AG09319 (cell line): ENCODE measurements at regions not wholly inside any gene's neighbourhood (a gene's known extent, or its start where the extent isn't known, plus 50 kb on each side); places are given as distances from the start of the nearest gene placed in this dataset.

ENCODE experiments used
- DNase-seq: peaks from one replicate; pipeline ENCODE4 v3.0.0-alpha.2; 2010; ENCODE audit warnings: low read depth; ENCODE audit errors: extremely low read depth
- CTCF ChIP-seq: IDR thresholded peaks from 2 replicates; pipeline ENCODE4 v1.5.1; 2011; ENCODE audit warnings: low read depth, mild to moderate bottlenecking, inconsistent platforms, low read length, moderate library complexity

DNA sequence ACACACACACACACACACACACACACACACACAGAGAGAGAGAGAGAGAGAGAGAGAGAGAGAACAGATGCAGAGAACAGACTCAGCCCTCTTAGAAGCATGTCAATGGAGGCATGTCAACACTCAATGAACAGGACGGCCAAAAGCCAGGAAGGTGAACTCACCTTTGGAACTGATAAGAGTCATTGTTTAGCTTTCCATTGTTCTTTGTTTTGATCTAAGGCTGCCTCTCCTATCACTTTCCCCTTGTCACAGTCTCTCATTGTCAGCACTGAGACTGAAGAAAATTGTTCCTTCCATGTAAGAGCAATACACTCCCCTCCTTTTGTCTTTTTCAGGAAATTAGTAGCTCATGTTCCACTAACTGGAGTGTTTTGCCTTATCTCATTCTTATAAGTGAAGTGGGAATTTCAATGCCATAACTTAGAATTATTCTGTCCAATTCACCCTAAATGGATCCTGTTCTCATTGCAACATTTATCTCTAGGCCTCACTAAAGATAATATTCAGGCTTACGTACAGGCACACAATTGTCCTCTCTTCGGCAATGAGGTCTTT lies 218.0 kb downstream of the DUSP6 start:
- TF ChIP-seq CTCF = no peak
- no peak for DNase-seq

GRCh38 chr12:89129167-89129870 lies 223.0 kb downstream of the DUSP6 start:
- no peak for TF ChIP-seq CTCF
- DNase-seq = no peak

- TF ChIP-seq CTCF = no peak
- DNase-seq = no peak
Observed at GRCh38 chr12:89126712-89127111, 225.6 kb downstream of the DUSP6 start.

- no peak for TF ChIP-seq CTCF
- DNase-seq = no peak
Observed at GRCh38 chr12:89122852-89123251, 229.4 kb downstream of the DUSP6 start.

- TF ChIP-seq CTCF = no peak
- no peak for DNase-seq
Observed at GRCh38 chr12:89117448-89118034, 234.8 kb downstream of the DUSP6 start.

GRCh38 chr12:89111964-89112363 lies 240.3 kb downstream of the DUSP6 start:
- TF ChIP-seq CTCF = no peak
- no peak for DNase-seq

- no peak for TF ChIP-seq CTCF
- no peak for DNase-seq
Observed at GRCh38 chr12:89108265-89108664, 244.0 kb downstream of the DUSP6 start.
